Parathyroid adenoma (tissue), 2 donors: ENCODE measurements at regions not wholly inside any gene's neighbourhood (a gene's known extent, or its start where the extent isn't known, plus 50 kb on each side); places are given as distances from the start of the nearest gene placed in this dataset.

Experiments
- H2AFZ ChIP-seq: fragments of 300-600 bp; sonication (generic); one replicate; pipeline ENCODE4 v1.7.0; 2017; ENCODE audit warnings: antibody characterized with exemption, mild to moderate bottlenecking
- H3K27ac ChIP-seq: fragments of 300-600 bp; sonication (generic); one replicate; pipeline ENCODE4 v1.7.0; 2017
- H3K27me3 ChIP-seq: fragments of 300-600 bp; sonication (generic); one replicate; pipeline ENCODE4 v1.7.0; 2017; ENCODE audit warnings: low read length; ENCODE audit not compliant: control insufficient read depth, insufficient read depth
- H3K36me3 ChIP-seq: fragments of 300-600 bp; sonication (generic); one replicate; pipeline ENCODE4 v1.7.0; 2017; ENCODE audit warnings: low read length; ENCODE audit not compliant: control insufficient read depth, insufficient read depth
- H3K4me1 ChIP-seq: fragments of 300-600 bp; sonication (generic); one replicate; pipeline ENCODE4 v1.7.0; 2017; ENCODE audit warnings: control low read depth
- H3K4me2 ChIP-seq: fragments of 300-600 bp; sonication (generic); one replicate; pipeline ENCODE4 v1.7.0; 2017; ENCODE audit warnings: low read length
- H3K4me3 ChIP-seq: fragments of 300-600 bp; sonication (generic); one replicate; pipeline ENCODE4 v1.7.0; 2017; ENCODE audit warnings: low read depth, low read length
- H3K79me2 ChIP-seq: fragments of 300-600 bp; sonication (generic); one replicate; pipeline ENCODE4 v1.7.0; 2017; ENCODE audit warnings: control low read depth
- H3K9ac ChIP-seq: fragments of 300-600 bp; sonication (generic); one replicate; pipeline ENCODE4 v1.7.0; 2017; ENCODE audit warnings: mild to moderate bottlenecking
- H3K9me3 ChIP-seq: fragments of 300-600 bp; sonication (generic); one replicate; pipeline ENCODE4 v1.7.0; 2017; ENCODE audit warnings: low read length; ENCODE audit not compliant: control insufficient read depth
- CTCF ChIP-seq: fragments of 300-600 bp; sonication (generic); IDR thresholded peaks from one replicate; pipeline ENCODE4 v1.7.0; 2017; ENCODE audit warnings: antibody characterized with exemption, mild to moderate bottlenecking
- donor health status: primary hyperparathyroidism.

- Histone ChIP-seq H3K27me3 (no peaks in the 10 kb centered on the region), H2AFZ (no peak overlapping the region), H3K4me2 (no peak overlapping the region), H3K4me3 (no peak overlapping the region), H3K4me1 (no peaks in the 10 kb centered on the region), H3K79me2 (no peaks in the 10 kb centered on the region), H3K9me3 (no peaks in the 10 kb centered on the region), H3K9ac (no peak overlapping the region), H3K36me3 (no peaks in the 10 kb centered on the region), H3K27ac (no peak overlapping the region)
- TF ChIP-seq CTCF, result no peak
Measured at GRCh38 chr16:10308305-10309193, 77.3 kb upstream of the ATF7IP2 start.

GRCh38 chr16:10309271-10309932 is 76.5 kb upstream of the ATF7IP2 start:
- no peaks in the 10 kb centered on the region for H3K36me3 ChIP-seq
- no peak overlapping the region for H3K27ac ChIP-seq
- no peak overlapping the region for H3K4me3 ChIP-seq
- H3K9ac ChIP-seq, result no peak overlapping the region
- no peak for TF ChIP-seq CTCF
- H3K9me3 ChIP-seq, result no peaks in the 10 kb centered on the region
- no peak overlapping the region for H2AFZ ChIP-seq
- no peaks in the 10 kb centered on the region for H3K4me1 ChIP-seq
- H3K27me3 ChIP-seq, result no peaks in the 10 kb centered on the region
- no peaks in the 10 kb centered on the region for H3K79me2 ChIP-seq
- no peak overlapping the region for H3K4me2 ChIP-seq

GRCh38 chr16:10312008-10312407 is 73.9 kb upstream of the ATF7IP2 start:
- Histone ChIP-seq H3K4me3 (no peak overlapping the region), H3K9ac (no peak overlapping the region), H2AFZ (no peak overlapping the region), H3K4me1 (no peaks in the 10 kb centered on the region), H3K4me2 (no peak overlapping the region), H3K27ac (no peak overlapping the region), H3K36me3 (no peaks in the 10 kb centered on the region), H3K9me3 (no peaks in the 10 kb centered on the region), H3K27me3 (no peaks in the 10 kb centered on the region), H3K79me2 (no peaks in the 10 kb centered on the region)
- TF ChIP-seq CTCF, result no peak

GRCh38 chr16:10312784-10313724 is 72.8 kb upstream of the ATF7IP2 start:
- no peaks in the 10 kb centered on the region for H3K36me3 ChIP-seq

More at GRCh38 chr16:10312784-10313724, 72.8 kb upstream of the ATF7IP2 start:
- no peak overlapping the region for H3K9ac ChIP-seq
- no peaks in the 10 kb centered on the region for H3K79me2 ChIP-seq
- TF ChIP-seq CTCF, result no peak
- no peaks in the 10 kb centered on the region for H3K27me3 ChIP-seq
- no peak overlapping the region for H3K27ac ChIP-seq
- H2AFZ ChIP-seq, result no peak overlapping the region
- no peak overlapping the region for H3K4me3 ChIP-seq
- H3K9me3 ChIP-seq, result no peaks in the 10 kb centered on the region
- H3K4me1 ChIP-seq, result no peaks in the 10 kb centered on the region
- no peak overlapping the region for H3K4me2 ChIP-seq
